ENCODE measurements at regions not wholly inside any gene's neighbourhood (a gene's known extent, or its start where the extent isn't known, plus 50 kb on each side); places are given as distances from the start of the nearest gene placed in this dataset.

DNA sequence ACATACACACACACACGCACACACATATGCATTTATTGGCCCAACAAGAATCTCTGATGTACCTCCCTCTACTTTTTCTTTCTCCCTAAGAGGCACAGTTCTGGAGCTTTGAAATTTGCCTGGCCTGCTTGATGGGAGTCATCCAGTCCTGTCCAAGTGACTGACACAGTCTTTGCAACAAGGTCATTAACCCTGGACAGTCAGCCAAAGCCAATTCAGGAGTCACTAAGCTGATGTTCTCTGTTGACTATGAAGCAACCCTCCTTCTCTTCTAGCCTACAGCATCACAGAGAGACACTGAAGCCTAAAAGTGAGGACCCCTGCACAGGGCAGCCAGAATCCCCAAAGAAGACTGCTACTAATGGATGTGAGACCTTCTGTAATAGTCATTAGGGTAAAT lies 123.1 kb downstream of the HHIPL2 start:
- DNase-seq, result no peak
- H3K4me3 ChIP-seq, result no peak overlapping the region
- H3K27me3 ChIP-seq, result no peaks in the 10 kb centered on the region; the same call in none of the 2 replicates
- no peaks in the 10 kb centered on the region for H3K36me3 ChIP-seq
- H3K9me3 ChIP-seq, result peaks cover 10% of the 10 kb centered on the region

DNA sequence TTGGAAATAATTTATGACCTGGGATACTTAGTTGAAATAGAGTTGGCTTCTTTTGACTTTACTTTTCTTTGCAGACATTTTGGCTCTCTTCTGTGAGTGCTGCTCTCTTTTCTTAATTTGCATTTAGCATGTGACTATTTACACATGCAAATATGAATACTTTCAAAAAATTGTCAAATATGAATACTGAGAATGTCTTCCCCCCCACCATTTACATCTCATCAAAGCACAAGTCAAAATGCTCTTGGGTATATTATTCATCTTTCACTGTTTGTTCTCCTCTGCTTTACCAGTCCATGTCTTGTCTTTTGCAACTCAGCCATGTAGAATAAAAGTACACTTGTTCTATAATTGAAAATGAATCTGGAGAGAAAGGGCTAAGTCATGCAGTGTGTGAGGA lies 126.5 kb downstream of the HHIPL2 start:
- peaks cover 10% of the 10 kb centered on the region for H3K9me3 ChIP-seq
- no peak for DNase-seq

DNA sequence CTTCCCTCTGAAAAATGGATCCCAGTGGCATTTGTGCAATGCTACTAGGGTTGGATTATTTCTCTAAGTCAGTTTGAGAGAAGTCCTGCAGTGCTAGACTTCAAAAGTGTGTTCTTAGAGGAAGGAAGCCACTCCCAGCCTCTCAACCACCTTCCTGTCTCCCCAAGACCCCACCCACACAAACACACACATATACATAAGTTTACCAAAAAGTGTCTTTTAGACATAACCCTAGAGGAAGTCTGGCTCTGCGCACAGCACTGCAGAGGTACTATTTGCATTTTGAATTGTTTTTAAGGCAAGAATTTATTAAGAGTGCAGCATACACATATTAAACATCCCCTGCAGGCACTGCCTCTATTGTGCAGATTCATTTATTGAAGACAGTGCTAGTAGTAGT lies 127.3 kb downstream of the HHIPL2 start:
- Histone ChIP-seq H3K36me3 (no peaks in the 10 kb centered on the region), H3K27me3 (peaks cover 4% of the 10 kb centered on the region; the same call in 1 of the 2 replicates), H3K9me3 (peaks cover 5% of the 10 kb centered on the region), H3K4me3 (no peak overlapping the region)
- DNase-seq, result no peak

More for the DNA sequence above, 126.5 kb downstream of the HHIPL2 start:
- Histone ChIP-seq H3K27me3 (peaks cover 4% of the 10 kb centered on the region; the same call in 1 of the 2 replicates), H3K4me3 (no peak overlapping the region), H3K36me3 (no peaks in the 10 kb centered on the region)

DNA sequence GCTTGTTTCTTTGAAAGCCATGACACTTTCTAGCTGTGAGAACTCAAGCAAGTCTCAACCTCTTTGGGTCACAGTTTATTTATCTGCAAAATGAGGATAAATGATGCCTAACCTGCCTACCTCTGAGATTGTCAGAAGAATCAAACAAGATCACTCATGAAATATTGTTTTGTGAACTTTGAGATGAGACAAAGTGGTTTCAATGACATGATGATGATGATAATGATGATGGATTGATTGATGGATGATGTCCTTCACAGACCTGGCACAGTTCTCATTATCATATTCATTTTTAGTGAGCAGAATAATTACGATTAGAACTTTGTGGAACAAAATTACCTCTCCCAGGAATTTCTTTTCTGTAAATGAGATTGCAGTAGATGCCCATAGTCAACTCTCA lies 129.2 kb downstream of the HHIPL2 start:
- H3K9me3 ChIP-seq, result no peaks in the 10 kb centered on the region
- no peak overlapping the region for H3K4me3 ChIP-seq
- peaks cover 4% of the 10 kb centered on the region; the same call in 1 of the 2 replicates for H3K27me3 ChIP-seq
- H3K36me3 ChIP-seq, result no peaks in the 10 kb centered on the region
- no peak for DNase-seq

DNA sequence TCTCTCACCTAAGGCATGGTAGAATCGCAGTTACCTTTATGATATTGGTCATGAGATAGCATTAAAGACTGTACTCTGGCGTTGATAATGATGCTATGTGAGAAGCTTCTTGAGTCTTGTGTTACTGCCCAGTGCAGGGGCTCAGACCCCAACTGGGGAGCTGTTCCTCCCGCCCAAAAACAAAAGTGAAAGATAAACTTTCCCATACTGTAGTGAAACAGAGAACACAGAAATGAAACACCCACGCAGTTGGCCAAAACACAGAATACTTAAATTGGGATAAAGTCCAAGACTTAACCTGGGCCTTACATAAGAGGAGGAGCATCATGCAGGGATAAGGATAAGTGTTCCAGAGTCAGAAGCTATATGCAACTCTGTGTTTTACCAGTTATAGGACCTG lies 130.6 kb downstream of the HHIPL2 start:
- no peaks in the 10 kb centered on the region for H3K9me3 ChIP-seq
- H3K27me3 ChIP-seq, result peaks cover 4% of the 10 kb centered on the region; the same call in 1 of the 2 replicates
- H3K4me3 ChIP-seq, result no peak overlapping the region
- H3K36me3 ChIP-seq, result no peaks in the 10 kb centered on the region
- no peak for DNase-seq

DNA sequence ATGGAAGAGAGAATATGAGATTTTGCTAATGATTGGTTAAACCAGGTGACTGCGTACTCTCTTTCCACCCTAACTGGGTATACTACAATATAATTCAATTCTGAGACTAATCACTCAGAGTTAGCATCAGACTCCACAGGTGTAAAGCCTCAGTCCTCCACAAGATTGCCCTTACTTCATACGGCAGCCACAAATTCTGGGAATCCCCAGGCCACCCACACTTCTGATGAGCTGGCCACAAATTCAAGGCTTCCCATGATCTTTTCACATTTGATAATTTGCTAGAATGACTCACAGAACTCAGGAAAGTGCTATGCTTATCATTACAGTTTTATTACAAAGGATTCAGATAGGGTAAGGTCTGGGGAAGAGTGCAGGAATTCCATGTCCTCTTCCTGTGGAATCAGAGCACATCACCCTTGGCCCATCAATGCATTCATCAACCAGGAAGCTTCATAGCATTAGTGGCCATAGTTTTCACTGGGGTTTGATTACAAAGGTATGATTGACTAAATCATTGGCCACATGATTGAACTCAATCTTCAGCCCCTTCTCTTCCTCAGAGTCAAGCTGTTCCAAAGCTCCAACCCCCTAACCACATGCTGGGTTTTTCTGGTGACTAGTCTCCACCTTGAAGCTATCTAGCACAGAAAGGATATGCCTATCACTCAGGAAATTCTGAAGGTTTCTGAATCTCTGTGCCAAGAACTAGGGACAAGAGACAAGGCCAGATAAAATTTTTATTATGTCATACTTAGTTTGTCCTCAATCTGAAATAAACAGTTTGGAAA lies 131.7 kb downstream of the HHIPL2 start:
- H3K4me3 ChIP-seq, result no peak overlapping the region
- H3K27me3 ChIP-seq, result peaks cover 4% of the 10 kb centered on the region; the same call in 1 of the 2 replicates
- no peak for DNase-seq
- no peaks in the 10 kb centered on the region for H3K36me3 ChIP-seq
- H3K9me3 ChIP-seq, result no peaks in the 10 kb centered on the region

DNA sequence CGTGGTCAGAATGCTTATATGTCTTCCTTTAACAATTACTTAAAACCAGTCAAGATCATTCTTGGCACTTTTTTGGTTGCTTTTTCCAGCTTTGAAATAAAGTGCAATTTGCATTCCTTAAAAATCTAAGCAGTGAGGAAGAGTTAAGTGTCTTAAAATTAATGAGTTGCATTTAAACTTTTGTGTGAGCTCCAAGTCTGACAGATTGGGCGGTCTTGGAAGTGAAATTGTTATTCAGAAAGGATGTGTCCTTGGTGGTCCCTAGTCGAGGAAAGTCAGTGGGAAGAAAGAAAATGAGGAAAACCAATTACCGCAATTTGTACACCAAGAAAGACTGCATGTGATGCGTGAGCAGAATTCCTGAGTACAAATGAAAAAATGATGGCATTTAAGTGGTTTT lies 132.5 kb downstream of the HHIPL2 start:
- peaks cover 4% of the 10 kb centered on the region; the same call in 1 of the 2 replicates for H3K27me3 ChIP-seq
- no peaks in the 10 kb centered on the region for H3K9me3 ChIP-seq
- H3K4me3 ChIP-seq, result no peak overlapping the region
- DNase-seq, result no peak
- no peaks in the 10 kb centered on the region for H3K36me3 ChIP-seq

DNA sequence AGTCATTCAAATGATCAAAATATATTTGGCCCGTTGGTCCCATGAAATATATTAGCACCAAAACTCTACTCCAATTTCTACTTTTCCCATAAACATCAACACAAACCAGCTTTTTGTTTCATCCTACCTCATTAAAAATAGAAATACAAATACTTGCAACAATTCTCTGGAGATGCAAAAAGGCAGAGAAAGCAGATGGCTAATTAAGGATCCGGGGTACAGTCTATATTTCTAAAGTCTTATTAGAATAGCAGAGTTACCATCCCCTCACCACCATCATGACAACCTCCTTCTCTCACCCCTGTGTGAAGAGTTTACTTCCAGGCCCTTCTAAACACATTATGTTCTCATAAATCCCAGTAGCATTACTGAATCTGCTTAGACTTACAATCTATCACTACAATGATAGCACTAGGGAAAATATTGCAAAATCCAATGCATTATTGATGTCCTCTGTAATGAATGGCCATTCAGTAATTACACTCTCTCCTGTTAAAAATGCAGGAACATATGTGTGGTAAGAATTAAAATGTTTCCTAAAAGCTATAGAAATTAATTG lies 133.8 kb downstream of the HHIPL2 start:
- Histone ChIP-seq H3K36me3 (no peaks in the 10 kb centered on the region), H3K4me3 (no peak overlapping the region), H3K27me3 (peaks cover 4% of the 10 kb centered on the region; the same call in 1 of the 2 replicates), H3K9me3 (no peaks in the 10 kb centered on the region)
- no peak for DNase-seq

DNA sequence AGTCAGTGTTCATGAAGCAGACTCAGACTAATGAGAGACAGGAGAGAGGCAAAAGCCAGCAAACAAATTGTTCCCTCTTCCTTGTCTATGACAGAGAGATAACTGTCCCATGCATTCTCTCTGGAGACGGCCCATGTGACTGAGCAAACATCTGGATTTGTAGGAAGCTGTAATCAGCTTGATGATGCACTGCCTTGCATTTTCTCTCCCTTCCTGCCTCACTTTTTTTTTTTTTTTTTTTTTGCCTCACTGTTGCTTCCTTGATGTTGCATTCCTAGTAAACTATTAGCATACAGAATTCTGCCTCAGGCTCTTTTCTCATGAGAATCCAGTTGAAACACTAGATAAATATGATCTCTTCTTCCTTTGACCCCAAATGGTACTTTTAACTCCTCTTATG lies 134.5 kb downstream of the HHIPL2 start:
- H3K36me3 ChIP-seq, result no peaks in the 10 kb centered on the region
- DNase-seq, result no peak
- H3K9me3 ChIP-seq, result no peaks in the 10 kb centered on the region
- peaks cover 4% of the 10 kb centered on the region for H3K27me3 ChIP-seq
- no peak overlapping the region for H3K4me3 ChIP-seq

DNA sequence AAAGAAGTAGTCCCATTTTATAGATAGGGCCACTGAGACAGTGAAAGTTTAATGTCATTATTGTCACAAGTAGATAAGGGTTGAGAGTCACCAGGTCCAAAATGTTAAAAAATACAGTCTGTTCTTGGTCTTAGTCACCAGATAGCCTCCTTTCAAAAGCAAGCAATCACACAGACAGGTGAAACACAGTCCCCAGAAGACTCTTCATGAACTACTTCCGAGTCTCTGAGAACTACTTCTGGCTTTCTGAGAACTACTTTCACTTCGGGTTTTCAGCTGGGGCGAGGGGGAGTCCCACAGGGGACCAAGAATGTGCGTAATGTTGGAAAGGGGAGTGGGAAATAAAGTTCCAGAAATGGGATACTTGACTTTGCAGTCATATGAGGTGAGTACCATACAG lies 143.2 kb downstream of the HHIPL2 start:
- DNase-seq, result no peak
- no peak overlapping the region for H3K4me3 ChIP-seq
- H3K27me3 ChIP-seq, result peaks cover 14% of the 10 kb centered on the region
- H3K9me3 ChIP-seq, result no peaks in the 10 kb centered on the region
- H3K36me3 ChIP-seq, result no peaks in the 10 kb centered on the region

DNA sequence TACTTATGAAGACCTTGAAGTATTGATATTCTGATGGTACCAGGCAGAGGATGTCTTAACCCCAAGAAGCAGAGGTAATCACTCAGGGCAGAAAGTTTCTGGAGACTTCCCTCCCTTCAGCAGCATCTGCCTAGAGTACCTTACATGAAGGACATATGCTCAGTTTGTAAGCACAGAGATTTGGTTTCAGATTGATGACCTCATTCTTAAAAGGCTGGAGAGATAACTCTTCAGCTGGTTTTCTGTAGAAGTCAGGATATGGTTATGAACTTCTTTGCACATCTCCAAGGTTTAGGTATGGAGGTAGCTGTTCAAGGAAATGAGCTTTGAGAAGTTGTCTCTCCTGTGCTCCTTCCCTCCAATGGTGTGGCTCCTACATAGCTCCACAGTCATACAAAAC lies 148.7 kb downstream of the HHIPL2 start:
- no peaks in the 10 kb centered on the region for H3K36me3 ChIP-seq
- no peaks in the 10 kb centered on the region for H3K9me3 ChIP-seq
- H3K27me3 ChIP-seq, result peaks cover 6% of the 10 kb centered on the region; the same call in 1 of the 2 replicates
- DNase-seq, result no peak
- no peak overlapping the region for H3K4me3 ChIP-seq

DNA sequence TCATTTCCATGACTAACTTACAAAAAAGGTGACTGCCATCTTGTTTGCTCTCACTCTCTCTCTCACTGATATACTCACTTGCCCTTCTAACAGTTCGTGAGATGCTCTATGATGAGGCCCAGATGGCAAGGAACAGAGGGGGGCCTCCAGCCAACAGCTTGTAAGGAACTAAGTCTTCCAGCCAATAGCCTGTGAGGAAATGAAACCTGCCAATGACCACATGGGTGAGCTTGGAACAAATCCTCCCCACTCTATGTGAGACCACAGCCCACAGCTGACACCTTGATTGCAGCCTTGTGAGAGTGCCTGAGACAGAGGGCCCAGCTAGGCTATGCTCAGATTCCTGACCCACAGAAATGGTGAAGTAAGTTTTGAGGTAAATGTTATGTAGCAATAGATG lies 153.7 kb downstream of the HHIPL2 start:
- Histone ChIP-seq H3K4me3 (no peak overlapping the region), H3K9me3 (no peaks in the 10 kb centered on the region), H3K36me3 (no peaks in the 10 kb centered on the region), H3K27me3 (no peaks in the 10 kb centered on the region)
- no peak for DNase-seq

DNA sequence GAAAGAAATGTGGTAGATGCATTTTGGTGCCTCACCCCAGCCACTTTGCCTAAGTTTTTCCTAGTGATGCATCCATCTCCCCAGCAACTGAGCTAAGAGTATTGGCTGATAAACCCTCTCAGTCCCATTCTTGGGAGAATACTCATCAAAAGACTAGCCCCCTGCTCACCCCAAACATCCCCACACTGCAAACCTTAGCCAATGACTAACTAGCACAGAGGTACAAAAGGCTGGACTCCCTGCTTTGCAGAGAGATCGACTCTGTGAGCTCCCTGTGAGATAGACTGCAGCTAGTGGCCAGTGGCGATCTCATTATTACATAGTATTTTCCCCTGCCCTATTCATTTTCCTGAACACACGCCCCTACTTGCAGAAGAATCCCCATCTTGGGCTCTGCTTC lies 155.3 kb downstream of the HHIPL2 start:
- no peak overlapping the region for H3K4me3 ChIP-seq
- no peaks in the 10 kb centered on the region for H3K9me3 ChIP-seq
- H3K36me3 ChIP-seq, result no peaks in the 10 kb centered on the region
- H3K27me3 ChIP-seq, result no peaks in the 10 kb centered on the region
- DNase-seq, result no peak

DNA sequence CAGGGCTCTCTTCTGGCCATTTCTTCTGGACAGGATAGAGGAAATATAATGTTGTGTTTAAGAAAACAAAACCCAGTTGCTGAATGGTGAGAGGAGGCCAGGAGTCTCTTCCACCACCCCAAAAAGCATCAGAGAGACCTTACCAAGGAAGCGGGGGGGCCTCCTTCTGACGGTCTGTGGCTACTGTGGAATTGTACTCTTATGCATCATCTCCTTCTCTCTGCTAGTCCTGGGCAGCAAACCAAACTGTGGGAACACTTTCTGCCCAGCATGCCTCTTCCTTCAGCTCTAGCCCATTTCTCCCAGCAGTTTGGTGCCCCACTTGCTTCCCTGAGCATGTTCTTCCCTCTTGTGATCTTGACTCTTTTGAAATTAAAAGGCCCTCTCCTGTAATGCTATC lies 157.7 kb downstream of the HHIPL2 start:
- Histone ChIP-seq H3K4me3 (no peak overlapping the region), H3K27me3 (no peaks in the 10 kb centered on the region), H3K36me3 (no peaks in the 10 kb centered on the region), H3K9me3 (no peaks in the 10 kb centered on the region)
- peak; percentile 23 for DNase-seq

DNA sequence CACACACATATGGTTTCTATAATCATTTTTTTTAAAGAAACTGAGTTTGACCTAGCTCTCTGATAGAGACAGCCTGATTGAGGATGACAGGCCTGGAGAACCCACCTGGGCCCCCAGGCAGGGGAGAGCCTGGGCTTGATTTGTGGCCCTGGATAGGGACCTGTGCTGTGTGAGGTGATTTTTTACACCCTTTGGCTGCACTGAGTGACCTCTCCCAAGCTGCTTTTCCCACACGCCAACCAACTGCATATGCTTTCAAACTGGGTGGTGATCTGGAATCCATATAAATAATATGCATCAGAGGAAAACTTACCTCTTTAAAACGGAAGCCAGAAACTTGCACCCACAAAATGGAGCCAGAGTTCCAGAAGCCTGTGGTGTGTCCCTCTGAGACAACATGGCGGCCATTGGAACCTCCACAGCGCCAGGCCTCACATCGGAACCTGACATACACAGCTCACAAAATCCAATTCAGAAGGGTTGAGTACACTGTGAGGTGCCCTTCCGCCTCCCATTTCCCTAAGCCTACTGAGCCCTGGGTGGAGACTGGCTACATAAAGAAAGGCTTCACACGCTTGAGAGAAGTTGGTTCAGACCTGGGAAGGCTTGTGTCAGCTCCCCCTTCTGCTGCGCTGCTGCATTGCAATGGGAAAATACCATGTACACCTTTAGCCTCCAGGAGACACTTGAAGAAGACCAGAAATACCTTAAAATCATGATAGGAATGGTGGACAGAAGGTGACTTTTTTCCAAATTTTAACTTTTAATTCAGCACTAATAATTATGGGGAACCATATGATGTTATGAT lies 160.7 kb downstream of the HHIPL2 start:
- Histone ChIP-seq H3K4me3 (no peak overlapping the region), H3K36me3 (no peaks in the 10 kb centered on the region), H3K27me3 (no peaks in the 10 kb centered on the region; the same call in 1 of the 2 replicates), H3K9me3 (0 out of 2 replicates have a peak, but pooled peaks cover 3% of the 10 kb centered on the region)
- DNase-seq, result no peak

DNA sequence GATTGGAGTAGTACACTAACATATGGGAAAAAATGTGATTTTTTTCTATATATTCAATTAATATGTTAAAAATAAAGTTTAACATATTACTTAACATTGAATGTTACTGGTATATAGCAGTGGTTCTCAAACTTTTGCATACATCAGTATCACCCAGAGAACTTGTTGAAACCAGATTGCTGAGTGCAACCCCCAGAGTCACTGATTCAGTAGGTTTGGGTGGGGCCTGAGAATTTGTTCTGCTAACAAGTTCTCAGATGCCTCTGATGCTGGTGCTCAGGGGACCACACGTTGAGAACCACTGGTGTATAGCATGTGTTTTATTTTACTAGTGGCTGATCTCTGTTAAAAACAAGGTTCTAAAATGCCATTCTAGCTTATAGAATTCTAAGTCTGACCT lies 161.9 kb downstream of the HHIPL2 start:
- Histone ChIP-seq H3K36me3 (no peaks in the 10 kb centered on the region), H3K9me3 (0 out of 2 replicates have a peak, but pooled peaks cover 3% of the 10 kb centered on the region), H3K27me3 (no peaks in the 10 kb centered on the region; the same call in 1 of the 2 replicates), H3K4me3 (no peak overlapping the region)
- no peak for DNase-seq

DNA sequence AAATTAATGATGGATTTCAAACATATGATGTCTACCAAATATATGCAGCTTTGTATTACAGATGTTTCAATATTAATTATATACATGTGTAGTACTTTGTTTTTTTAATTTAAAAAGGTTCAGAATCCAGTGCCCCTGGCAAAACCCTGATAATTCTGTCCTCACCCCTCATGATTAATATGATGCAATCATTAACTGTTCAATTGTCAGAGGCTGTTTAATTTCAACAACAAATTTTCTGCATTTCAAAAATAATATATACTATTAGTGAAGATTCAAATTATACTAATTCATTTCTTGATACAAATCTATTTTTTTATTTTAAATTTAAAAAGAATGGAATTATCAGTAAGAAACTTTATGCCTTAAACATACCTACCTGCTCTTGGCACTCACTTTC lies 162.6 kb downstream of the HHIPL2 start:
- Histone ChIP-seq H3K36me3 (no peaks in the 10 kb centered on the region), H3K27me3 (no peaks in the 10 kb centered on the region; the same call in 1 of the 2 replicates)
- no peak for DNase-seq

More for the DNA sequence above, 162.6 kb downstream of the HHIPL2 start:
- H3K4me3 ChIP-seq, result no peak overlapping the region
- H3K9me3 ChIP-seq, result 0 out of 2 replicates have a peak, but pooled peaks cover 3% of the 10 kb centered on the region
